ENCODE measurements at regions not wholly inside any gene's neighbourhood (a gene's known extent, or its start where the extent isn't known, plus 50 kb on each side); places are given as distances from the start of the nearest gene placed in this dataset.

- TF ChIP-seq CTCF (IDR thresholded peaks at IDR 0.05; ENCODE audit: low read length, missing control alignments), result no peak
- no peak for DNase-seq (ENCODE audit: low read depth)
- no peak overlapping the region for H3K4me3 ChIP-seq (replicated peaks; ENCODE audit: low read depth, low read length)
Observed at GRCh38 chr20:51917886-51918535, 115.7 kb upstream of the SALL4 start.

GRCh38 chr20:51916244-51916643 lies 113.9 kb upstream of the SALL4 start:
- H3K4me3 ChIP-seq (replicated peaks; ENCODE audit: low read depth, low read length), result no peak overlapping the region
- no peak for TF ChIP-seq CTCF (IDR thresholded peaks at IDR 0.05; ENCODE audit: low read length, missing control alignments)
- DNase-seq (ENCODE audit: low read depth), result no peak

- DNase-seq (ENCODE audit: low read depth), result no peak
- H3K4me3 ChIP-seq (replicated peaks; ENCODE audit: low read depth, low read length), result no peak overlapping the region
- no peak for TF ChIP-seq CTCF (IDR thresholded peaks at IDR 0.05; ENCODE audit: low read length, missing control alignments)
Observed at GRCh38 chr20:51914758-51915157, 112.4 kb upstream of the SALL4 start.

GRCh38 chr20:51910321-51911050 lies 108.2 kb upstream of the SALL4 start:
- no peak for DNase-seq (ENCODE audit: low read depth)
- TF ChIP-seq CTCF (IDR thresholded peaks at IDR 0.05; ENCODE audit: low read length, missing control alignments), result no peak
- H3K4me3 ChIP-seq (replicated peaks; ENCODE audit: low read depth, low read length), result no peak overlapping the region

- no peak for TF ChIP-seq CTCF (IDR thresholded peaks at IDR 0.05; ENCODE audit: low read length, missing control alignments)
- no peak for DNase-seq (ENCODE audit: low read depth)
- no peak overlapping the region for H3K4me3 ChIP-seq (replicated peaks; ENCODE audit: low read depth, low read length)
Observed at GRCh38 chr20:51906679-51907078, 104.4 kb upstream of the SALL4 start.

- DNase-seq (ENCODE audit: low read depth), result no peak
- no peak overlapping the region for H3K4me3 ChIP-seq (replicated peaks; ENCODE audit: low read depth, low read length)
- TF ChIP-seq CTCF (IDR thresholded peaks at IDR 0.05; ENCODE audit: low read length, missing control alignments), result no peak
Observed at GRCh38 chr20:51906049-51906448, 103.7 kb upstream of the SALL4 start.

- TF ChIP-seq CTCF (IDR thresholded peaks at IDR 0.05; ENCODE audit: low read length, missing control alignments), result no peak
- no peak overlapping the region for H3K4me3 ChIP-seq (replicated peaks; ENCODE audit: low read depth, low read length)
- no peak for DNase-seq (ENCODE audit: low read depth)
Observed at GRCh38 chr20:51902933-51903332, 100.6 kb upstream of the SALL4 start.
